Osteocyte (in vitro differentiated cells): ENCODE measurements at regions not wholly inside any gene's neighbourhood (a gene's known extent, or its start where the extent isn't known, plus 50 kb on each side); places are given as distances from the start of the nearest gene placed in this dataset.

Source experiments
- DNase-seq: peaks from one replicate; pipeline ENCODE4 v3.0.0; 2021; ENCODE audit warnings: mixed read lengths; ENCODE audit not compliant: unreplicated experiment; ENCODE audit errors: extremely low spot score
- H3K27ac Mint-ChIP-seq: one replicate; pipeline ENCODE4 v1.8.0; 2021; ENCODE audit warnings: mild to moderate bottlenecking, mixed read lengths; ENCODE audit not compliant: unreplicated experiment
- H3K27me3 Mint-ChIP-seq: one replicate; pipeline ENCODE4 v1.8.0; 2021; ENCODE audit warnings: mixed read lengths; ENCODE audit not compliant: unreplicated experiment
- H3K36me3 Mint-ChIP-seq: one replicate; pipeline ENCODE4 v1.8.0; 2021; ENCODE audit warnings: mixed read lengths; ENCODE audit not compliant: unreplicated experiment
- H3K4me1 Mint-ChIP-seq: one replicate; pipeline ENCODE4 v1.8.0; 2021; ENCODE audit warnings: mixed read lengths; ENCODE audit not compliant: unreplicated experiment
- H3K4me3 Mint-ChIP-seq: one replicate; pipeline ENCODE4 v1.8.0; 2021; ENCODE audit warnings: mild to moderate bottlenecking, moderate library complexity, mixed read lengths; ENCODE audit not compliant: unreplicated experiment
- H3K9me3 Mint-ChIP-seq: one replicate; pipeline ENCODE4 v1.8.0; 2021; ENCODE audit warnings: mixed read lengths; ENCODE audit not compliant: unreplicated experiment
- TF ChIP-seq, protein P1 (sequence below): fragments of 200-600 bp; sonication (generic); IDR thresholded peaks from 2 replicates; pipeline ENCODE4 v1.5.0; 2021; ENCODE audit warnings: antibody characterized with exemption, mild to moderate bottlenecking, moderate library complexity

DNA sequence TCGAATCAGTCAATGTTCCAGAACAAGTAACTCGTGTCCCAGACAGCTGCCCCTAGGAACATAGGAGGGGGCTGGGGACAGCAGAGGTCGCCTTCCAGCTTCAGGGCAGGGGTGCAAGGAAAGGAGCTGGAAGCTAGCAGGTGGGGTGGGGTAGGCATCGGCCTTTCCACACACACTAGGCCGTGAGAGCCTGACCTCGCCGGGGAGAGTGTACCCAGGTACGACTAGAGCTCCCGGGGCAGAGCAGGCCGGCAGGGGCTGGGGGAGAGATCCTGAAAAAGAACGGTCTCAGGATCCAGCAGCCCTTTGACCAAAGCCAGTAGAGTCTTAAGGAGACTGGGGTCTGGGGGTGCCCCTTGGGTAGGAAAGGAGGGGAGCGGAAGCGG lies 1127.5 kb downstream of the BRD1 start:
- Mint-ChIP-seq H3K27ac (no peak overlapping the region), H3K36me3 (no peaks in the 10 kb centered on the region), H3K9me3 (no peaks in the 10 kb centered on the region), H3K4me3 (no peak overlapping the region), H3K27me3 (no peaks in the 10 kb centered on the region), H3K4me1 (no peaks in the 10 kb centered on the region)
- DNase-seq = no peak
- TF ChIP-seq, protein P1, sequence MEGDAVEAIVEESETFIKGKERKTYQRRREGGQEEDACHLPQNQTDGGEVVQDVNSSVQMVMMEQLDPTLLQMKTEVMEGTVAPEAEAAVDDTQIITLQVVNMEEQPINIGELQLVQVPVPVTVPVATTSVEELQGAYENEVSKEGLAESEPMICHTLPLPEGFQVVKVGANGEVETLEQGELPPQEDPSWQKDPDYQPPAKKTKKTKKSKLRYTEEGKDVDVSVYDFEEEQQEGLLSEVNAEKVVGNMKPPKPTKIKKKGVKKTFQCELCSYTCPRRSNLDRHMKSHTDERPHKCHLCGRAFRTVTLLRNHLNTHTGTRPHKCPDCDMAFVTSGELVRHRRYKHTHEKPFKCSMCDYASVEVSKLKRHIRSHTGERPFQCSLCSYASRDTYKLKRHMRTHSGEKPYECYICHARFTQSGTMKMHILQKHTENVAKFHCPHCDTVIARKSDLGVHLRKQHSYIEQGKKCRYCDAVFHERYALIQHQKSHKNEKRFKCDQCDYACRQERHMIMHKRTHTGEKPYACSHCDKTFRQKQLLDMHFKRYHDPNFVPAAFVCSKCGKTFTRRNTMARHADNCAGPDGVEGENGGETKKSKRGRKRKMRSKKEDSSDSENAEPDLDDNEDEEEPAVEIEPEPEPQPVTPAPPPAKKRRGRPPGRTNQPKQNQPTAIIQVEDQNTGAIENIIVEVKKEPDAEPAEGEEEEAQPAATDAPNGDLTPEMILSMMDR = no peak

DNA sequence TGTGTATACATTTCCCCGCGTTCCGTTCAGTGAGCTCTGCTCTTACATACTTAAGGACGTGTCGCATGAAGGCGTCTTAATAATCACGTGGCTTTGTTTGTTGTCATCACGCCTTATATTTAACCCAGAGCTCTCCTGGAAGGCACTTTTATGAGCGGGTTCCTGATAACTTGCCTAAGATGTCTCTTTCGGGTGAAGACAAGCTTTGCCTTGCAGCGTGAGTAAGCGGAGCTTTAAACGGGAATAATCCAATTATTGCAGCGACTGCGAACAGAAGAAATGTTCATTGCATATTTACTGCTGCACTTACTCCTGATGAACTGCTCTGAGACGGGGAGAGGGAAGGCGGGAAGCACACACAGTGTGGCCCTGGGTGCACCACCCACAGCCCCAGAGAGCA lies 1128.2 kb downstream of the BRD1 start:
- no peak overlapping the region for H3K4me3 Mint-ChIP-seq
- H3K27ac Mint-ChIP-seq = no peak overlapping the region
- H3K27me3 Mint-ChIP-seq = no peaks in the 10 kb centered on the region
- DNase-seq = no peak
- TF ChIP-seq, protein P1 = no peak
- no peaks in the 10 kb centered on the region for H3K9me3 Mint-ChIP-seq
- H3K36me3 Mint-ChIP-seq = no peaks in the 10 kb centered on the region
- no peaks in the 10 kb centered on the region for H3K4me1 Mint-ChIP-seq

GRCh38 chr22:48698618-48699017 lies 1129.1 kb downstream of the BRD1 start:
- TF ChIP-seq, protein P1 = no peak
- Mint-ChIP-seq H3K9me3 (no peaks in the 10 kb centered on the region), H3K4me3 (no peak overlapping the region), H3K36me3 (no peaks in the 10 kb centered on the region), H3K27me3 (no peaks in the 10 kb centered on the region), H3K4me1 (no peaks in the 10 kb centered on the region), H3K27ac (no peak overlapping the region)
- no peak for DNase-seq

- TF ChIP-seq, protein P1 = no peak
- DNase-seq = no peak
- Mint-ChIP-seq H3K4me3 (no peak overlapping the region), H3K4me1 (no peaks in the 10 kb centered on the region), H3K36me3 (no peaks in the 10 kb centered on the region), H3K27me3 (no peaks in the 10 kb centered on the region), H3K27ac (no peak overlapping the region), H3K9me3 (no peaks in the 10 kb centered on the region)
Measured at GRCh38 chr22:48697694-48698276, 1129.9 kb downstream of the BRD1 start.

DNA sequence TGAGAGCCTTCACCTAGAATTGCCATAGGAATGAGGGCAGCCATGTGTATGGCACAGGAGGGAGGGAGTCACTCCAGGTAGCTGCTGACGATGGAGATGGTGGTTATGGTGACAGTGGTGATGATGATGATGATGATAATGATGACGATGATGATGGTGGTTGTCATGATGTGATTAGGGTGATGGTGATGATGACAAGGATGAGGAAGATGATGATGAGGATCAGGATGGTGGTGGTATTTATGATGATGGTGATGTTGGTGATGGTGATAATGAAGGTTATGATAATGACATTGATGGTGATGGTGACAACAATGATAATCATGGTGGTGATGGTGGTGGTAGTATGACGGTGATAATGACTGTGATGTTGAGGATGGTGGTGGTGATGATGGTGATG lies 1130.5 kb downstream of the BRD1 start:
- Mint-ChIP-seq H3K27me3 (no peaks in the 10 kb centered on the region), H3K36me3 (no peaks in the 10 kb centered on the region)

More for the DNA sequence above, 1130.5 kb downstream of the BRD1 start:
- Mint-ChIP-seq H3K4me3 (no peak overlapping the region), H3K27ac (no peak overlapping the region), H3K4me1 (no peaks in the 10 kb centered on the region), H3K9me3 (no peaks in the 10 kb centered on the region)
- TF ChIP-seq, protein P1 = no peak
- no peak for DNase-seq
